OCI-LY1 (cell line): ENCODE measurements at regions not wholly inside any gene's neighbourhood (a gene's known extent, or its start where the extent isn't known, plus 50 kb on each side); places are given as distances from the start of the nearest gene placed in this dataset.

Experiments used
- CTCF ChIP-seq: fragments of 200-600 bp; sonication (generic), shearing (Covaris generic); IDR thresholded peaks from 2 replicates; pipeline ENCODE4 v1.5.1; 2017; ENCODE audit warnings: mild to moderate bottlenecking, antibody characterized with exemption, low read length, moderate library complexity, mixed read lengths
- EZH2 ChIP-seq: fragments of 200-600 bp; sonication (generic), shearing (Covaris generic); IDR thresholded peaks from 2 replicates; pipeline ENCODE4 v1.8.0; 2017; ENCODE audit warnings: borderline replicate concordance, mixed run types, mild to moderate bottlenecking, antibody characterized with exemption, low read length, moderate library complexity, mixed read lengths

- TF ChIP-seq CTCF (no peak), EZH2 (no peak)
Measured at GRCh38 chr17:36726199-36726598, 124.8 kb downstream of the MRM1 start.
